NCI-H82 (cell line): ENCODE measurements at regions not wholly inside any gene's neighbourhood (a gene's known extent, or its start where the extent isn't known, plus 50 kb on each side); places are given as distances from the start of the nearest gene placed in this dataset.

Source experiments
- DNase-seq: peaks from one replicate; lab custom pipeline; 2025; lab: John Stamatoyannopoulos, UW

GRCh38 chr12:77777274-77777673, 53.4 kb upstream of the NAV3 start:
- DNase-seq = no peak

GRCh38 chr12:77774761-77775160, 55.9 kb upstream of the NAV3 start:
- DNase-seq = no peak

GRCh38 chr12:77772676-77773298, 57.9 kb upstream of the NAV3 start:
- peak; percentile 60 for DNase-seq

DNA sequence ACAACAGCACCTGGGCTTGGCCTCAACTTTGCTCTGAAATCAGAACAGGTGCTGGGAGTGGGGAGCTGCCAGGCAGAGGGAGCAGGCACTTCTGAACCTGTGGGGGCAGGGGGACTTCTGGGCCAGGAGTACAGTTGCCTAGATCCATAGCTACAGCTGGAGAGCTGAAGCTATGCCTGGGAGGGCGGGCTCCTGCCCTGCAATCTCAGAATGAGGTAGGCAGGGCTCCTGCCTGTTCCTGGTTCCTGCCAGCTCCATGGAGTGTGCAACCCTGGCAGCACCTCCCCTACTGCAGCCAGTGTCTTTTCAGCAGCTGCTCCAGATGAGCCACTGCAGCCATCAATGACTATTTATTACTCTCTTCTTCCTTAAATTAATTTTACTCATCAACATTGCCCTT, 62.1 kb upstream of the NAV3 start:
- no peak for DNase-seq

GRCh38 chr12:77767756-77768343, 62.8 kb upstream of the NAV3 start:
- DNase-seq = no peak

GRCh38 chr12:77767335-77767734, 63.4 kb upstream of the NAV3 start:
- no peak for DNase-seq

- no peak for DNase-seq
Measured at GRCh38 chr12:77766224-77766623, 64.5 kb upstream of the NAV3 start.

GRCh38 chr12:77761286-77761685, 69.4 kb upstream of the NAV3 start:
- DNase-seq = no peak

- no peak for DNase-seq
Measured at GRCh38 chr12:77760271-77761025, 70.2 kb upstream of the NAV3 start.

DNA sequence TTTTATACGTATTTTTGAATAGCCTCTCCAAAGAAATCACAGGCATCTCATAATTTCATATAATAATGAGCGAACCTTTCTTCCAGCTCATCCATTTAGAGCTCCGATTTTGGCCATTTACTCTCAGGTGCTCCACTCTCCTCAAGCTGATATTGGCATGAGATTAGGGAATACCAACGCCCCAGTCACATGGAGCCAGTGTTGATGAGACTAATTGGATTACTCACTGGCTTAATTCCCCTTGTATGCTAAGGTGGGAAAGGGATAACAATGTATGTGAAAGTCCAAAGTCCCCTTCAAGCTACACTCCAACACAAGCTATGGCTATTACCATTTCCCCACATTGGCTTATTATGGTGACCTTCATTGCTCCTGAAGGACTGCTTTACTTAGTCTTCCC, 76.6 kb upstream of the NAV3 start:
- peak; percentile 96 for DNase-seq

GRCh38 chr12:77751939-77752338, 78.8 kb upstream of the NAV3 start:
- DNase-seq = no peak

- DNase-seq = peak; percentile 90
Measured at GRCh38 chr12:77746096-77746495, 84.6 kb upstream of the NAV3 start.

GRCh38 chr12:77745624-77746023, 85.1 kb upstream of the NAV3 start:
- no peak for DNase-seq

DNA sequence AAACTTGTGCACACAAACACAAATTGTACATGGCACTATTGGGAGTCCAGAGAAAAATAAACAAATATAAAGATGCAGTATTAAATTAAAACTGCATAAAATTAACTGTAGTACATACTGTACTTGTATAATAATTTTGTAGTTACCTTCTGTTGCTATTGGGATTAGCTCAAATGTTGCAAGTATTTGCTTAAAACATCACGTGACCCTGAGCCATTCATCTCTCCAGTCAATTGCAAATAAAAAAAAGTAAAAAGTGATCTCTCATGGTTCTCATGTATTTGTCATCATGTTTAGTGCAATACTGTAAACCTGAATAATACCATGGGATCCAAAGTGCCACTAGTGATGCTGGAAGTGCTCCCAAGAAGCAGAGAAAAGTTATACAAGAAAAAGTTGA, 88.1 kb upstream of the NAV3 start:
- DNase-seq = no peak

- no peak for DNase-seq
Measured at GRCh38 chr12:77741974-77742517, 88.6 kb upstream of the NAV3 start.

GRCh38 chr12:77736219-77736965, 94.3 kb upstream of the NAV3 start:
- no peak for DNase-seq

DNA sequence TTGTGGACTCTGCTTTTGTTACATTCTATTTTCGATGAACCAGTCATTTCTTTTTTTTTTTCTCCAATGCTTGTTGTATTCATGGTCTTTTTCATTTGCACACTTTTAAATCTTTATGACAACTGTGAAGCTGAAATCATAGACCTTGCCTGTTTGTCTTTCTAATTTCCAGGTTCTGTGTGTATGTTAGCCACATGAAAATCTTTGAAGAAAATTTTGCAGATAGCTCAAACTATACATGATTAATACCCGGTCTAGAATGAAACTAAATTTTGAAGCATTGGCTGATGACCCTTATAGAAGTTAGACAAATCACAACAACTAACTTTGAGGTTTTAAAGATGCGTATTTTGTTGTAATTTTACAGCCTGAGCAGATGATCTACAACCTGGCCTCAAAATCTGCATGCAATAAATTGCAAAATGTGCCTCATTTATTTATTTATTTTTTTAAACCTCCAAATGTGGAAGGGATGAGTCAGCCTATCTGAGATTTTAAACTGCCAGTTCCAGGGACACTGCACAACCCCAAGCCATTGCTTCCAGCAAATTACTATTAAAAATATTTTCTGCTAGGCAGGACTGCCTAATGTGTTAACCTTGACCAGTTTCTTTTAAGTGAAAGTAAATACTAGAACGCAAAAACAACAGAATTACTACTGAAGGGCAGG, 96.3 kb upstream of the NAV3 start:
- DNase-seq = no peak

DNA sequence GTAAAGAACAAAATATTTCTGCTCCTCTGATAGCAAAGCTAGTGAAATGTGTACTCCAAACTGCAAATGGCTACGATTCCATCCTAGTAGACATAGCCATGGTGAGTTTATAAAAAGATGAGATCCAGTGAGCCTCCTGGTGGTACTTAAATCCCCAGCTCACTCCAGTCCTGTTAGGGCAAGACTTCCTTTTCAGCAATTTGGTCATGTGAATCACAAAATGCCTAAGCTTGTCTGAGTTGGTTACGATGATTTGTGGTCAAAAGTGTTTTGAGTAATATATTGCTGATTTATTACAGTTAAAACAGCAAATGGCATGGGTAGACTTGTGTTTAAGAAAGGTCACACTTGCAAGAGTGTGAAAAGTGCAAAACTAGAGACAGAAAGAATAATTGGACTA, 102.7 kb upstream of the NAV3 start:
- no peak for DNase-seq

DNA sequence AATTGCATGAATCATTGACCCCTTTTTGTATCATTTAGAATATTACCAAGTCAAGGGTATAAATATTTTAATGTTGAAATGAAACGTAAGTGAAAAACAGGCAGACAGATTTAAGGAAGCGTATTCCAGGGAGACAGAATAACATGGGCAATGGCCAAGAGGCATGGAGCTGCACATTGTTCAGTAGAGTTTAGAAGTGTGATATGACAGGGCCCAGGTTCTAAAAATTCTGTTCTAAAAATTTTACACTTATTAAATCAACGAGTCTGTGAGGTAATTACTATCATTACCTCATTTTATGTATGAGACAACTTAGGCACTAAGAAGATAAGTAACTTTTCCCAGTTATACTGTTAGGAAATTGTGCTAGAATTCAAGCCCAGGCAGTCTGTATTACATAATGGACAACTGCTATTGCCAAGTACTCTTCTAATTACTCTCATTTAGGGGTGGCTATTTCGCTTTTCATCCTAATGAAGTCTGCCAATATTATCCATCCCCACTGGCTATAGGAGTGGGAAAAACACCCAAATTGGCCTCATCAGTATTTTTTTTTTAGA, 103.2 kb upstream of the NAV3 start:
- no peak for DNase-seq

GRCh38 chr12:77725611-77726010, 105.1 kb upstream of the NAV3 start:
- DNase-seq = no peak

DNA sequence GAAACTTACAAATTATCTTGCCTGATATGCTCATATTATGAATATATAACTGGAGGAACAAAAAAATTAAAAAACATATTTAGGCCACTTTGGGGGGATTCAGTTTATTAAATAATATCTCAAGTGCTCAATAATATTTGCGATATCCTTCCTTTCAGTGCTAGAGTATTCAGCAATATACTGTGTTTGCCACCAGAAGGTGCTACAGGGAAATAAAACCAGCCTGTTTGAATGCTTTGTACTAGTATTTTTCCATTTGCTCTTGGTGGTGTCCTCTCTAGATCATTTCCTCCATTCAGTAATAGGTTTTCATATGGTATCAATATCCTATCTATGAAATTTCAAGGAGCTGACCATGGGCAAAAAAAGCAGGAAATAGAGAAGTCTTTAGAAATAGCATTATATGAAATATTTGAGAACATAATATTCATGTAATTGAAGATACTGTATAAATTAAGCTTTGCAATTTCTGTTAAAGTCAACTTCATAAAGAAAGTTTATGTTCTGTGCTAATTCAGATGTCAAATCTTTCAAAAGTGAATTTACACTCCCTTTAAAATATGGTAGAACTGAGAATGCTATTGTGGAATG, 106.2 kb upstream of the NAV3 start:
- peak; percentile 76 for DNase-seq
